ENCODE measurements at regions not wholly inside any gene's neighbourhood (a gene's known extent, or its start where the extent isn't known, plus 50 kb on each side); places are given as distances from the start of the nearest gene placed in this dataset.

DNA sequence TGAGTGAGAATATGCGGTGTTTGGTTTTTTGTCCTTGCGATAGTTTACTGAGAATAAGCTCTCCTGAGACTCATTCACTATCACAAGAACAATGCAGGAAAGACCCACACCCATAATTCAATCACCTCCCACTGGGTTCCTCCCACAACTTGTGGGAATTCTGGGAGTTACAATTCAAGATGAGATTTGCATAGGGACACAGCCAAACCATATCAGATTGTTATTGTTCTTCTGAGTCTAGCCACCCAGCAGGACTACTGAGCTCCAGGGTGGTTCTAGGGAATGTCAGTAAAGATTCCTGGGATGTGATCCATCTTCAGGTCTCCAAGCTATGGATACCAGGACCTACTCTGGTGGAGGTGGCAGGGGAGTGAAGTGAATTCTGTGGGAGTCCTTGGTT is 2075.1 kb upstream of the CDH9 start:
- Histone ChIP-seq H3K9me3 (ENCODE audit: insufficient read depth, low read depth, low read length) (no peaks in the 10 kb centered on the region), H3K14ac (ENCODE audit: low read length) (no peak overlapping the region), H4K91ac (ENCODE audit: low read depth, low read length) (no peak overlapping the region), H3K4me2 (ENCODE audit: low read length) (no peak overlapping the region), H2AFZ (ENCODE audit: insufficient read depth, low read length, poor library complexity) (no peak overlapping the region), H4K12ac (ENCODE audit: low read depth, low read length) (no peak overlapping the region), H3K23ac (ENCODE audit: low read length) (no peak overlapping the region), H3K4me1 (ENCODE audit: control insufficient read depth in 1 of 2, insufficient read depth in 2 of 2, low read length in 2 of 2) (no peaks in the 10 kb centered on the region), H3K79me1 (ENCODE audit: low read length) (no peaks in the 10 kb centered on the region), H3K18ac (ENCODE audit: low read length) (no peak overlapping the region), H3K9ac (ENCODE audit: low read length) (no peak overlapping the region), H3K79me2 (ENCODE audit: control insufficient read depth, insufficient read depth, low read length, poor library complexity) (no peaks in the 10 kb centered on the region), H2BK5ac (ENCODE audit: low read depth, low read length, poor library complexity) (no peak overlapping the region), H3K4ac (ENCODE audit: low read depth, low read length) (no peak overlapping the region), H3K27ac (ENCODE audit: low read depth, low read length) (no peak overlapping the region), H2BK120ac (ENCODE audit: insufficient read depth, low read length, poor library complexity) (no peak overlapping the region), H4K8ac (ENCODE audit: low read depth, low read length) (no peak overlapping the region), H3K4me3 (ENCODE audit: low read depth, low read length) (no peak overlapping the region), H3K27me3 (ENCODE audit: insufficient read depth, low read length) (no peaks in the 10 kb centered on the region), H3K36me3 (ENCODE audit: control insufficient read depth in 1 of 2, insufficient read depth in 2 of 2, low read length in 2 of 2) (no peaks in the 10 kb centered on the region), H2AK5ac (ENCODE audit: low read length) (no peak overlapping the region), H2BK12ac (ENCODE audit: low read length) (no peak overlapping the region)
- DNase-seq = no peak
- WGBS (ENCODE audit: extremely low coverage, insufficient coverage, insufficient read length) = no CpG with 5 or more reads among the region's 2 CpGs

GRCh38 chr5:29099585-29099984 is 2061.2 kb upstream of the CDH9 start:
- no peak overlapping the region for H2BK120ac ChIP-seq (ENCODE audit: insufficient read depth, low read length, poor library complexity)
- no peak overlapping the region for H4K12ac ChIP-seq (ENCODE audit: low read depth, low read length)
- no peaks in the 10 kb centered on the region for H3K4me1 ChIP-seq (ENCODE audit: control insufficient read depth in 1 of 2, insufficient read depth in 2 of 2, low read length in 2 of 2)
- H3K4me3 ChIP-seq (ENCODE audit: low read depth, low read length) = no peak overlapping the region
- no peaks in the 10 kb centered on the region for H3K79me2 ChIP-seq (ENCODE audit: control insufficient read depth, insufficient read depth, low read length, poor library complexity)
- H3K4ac ChIP-seq (ENCODE audit: low read depth, low read length) = no peak overlapping the region
- no peak overlapping the region for H2BK12ac ChIP-seq (ENCODE audit: low read length)
- no peak overlapping the region for H2AFZ ChIP-seq (ENCODE audit: insufficient read depth, low read length, poor library complexity)
- H3K36me3 ChIP-seq (ENCODE audit: control insufficient read depth in 1 of 2, insufficient read depth in 2 of 2, low read length in 2 of 2) = no peaks in the 10 kb centered on the region
- no peaks in the 10 kb centered on the region for H3K9me3 ChIP-seq (ENCODE audit: insufficient read depth, low read depth, low read length)
- H3K27ac ChIP-seq (ENCODE audit: low read depth, low read length) = no peak overlapping the region
- H3K18ac ChIP-seq (ENCODE audit: low read length) = no peak overlapping the region
- H3K23ac ChIP-seq (ENCODE audit: low read length) = no peak overlapping the region
- no peak overlapping the region for H3K9ac ChIP-seq (ENCODE audit: low read length)
- H2BK5ac ChIP-seq (ENCODE audit: low read depth, low read length, poor library complexity) = no peak overlapping the region
- no peak overlapping the region for H3K14ac ChIP-seq (ENCODE audit: low read length)
- H3K4me2 ChIP-seq (ENCODE audit: low read length) = no peak overlapping the region
- H4K8ac ChIP-seq (ENCODE audit: low read depth, low read length) = no peak overlapping the region
- H3K79me1 ChIP-seq (ENCODE audit: low read length) = no peaks in the 10 kb centered on the region
- no peak for DNase-seq
- no CpG with 5 or more reads among the region's 3 CpGs for WGBS (ENCODE audit: extremely low coverage, insufficient coverage, insufficient read length)
- H4K91ac ChIP-seq (ENCODE audit: low read depth, low read length) = no peak overlapping the region
- H2AK5ac ChIP-seq (ENCODE audit: low read length) = no peak overlapping the region
- no peaks in the 10 kb centered on the region for H3K27me3 ChIP-seq (ENCODE audit: insufficient read depth, low read length)

- Histone ChIP-seq H3K27me3 (ENCODE audit: insufficient read depth, low read length) (no peaks in the 10 kb centered on the region), H3K4me3 (ENCODE audit: low read depth, low read length) (no peak overlapping the region), H3K4me2 (ENCODE audit: low read length) (no peak overlapping the region), H3K14ac (ENCODE audit: low read length) (no peak overlapping the region), H3K9me3 (ENCODE audit: insufficient read depth, low read depth, low read length) (no peaks in the 10 kb centered on the region), H3K23ac (ENCODE audit: low read length) (no peak overlapping the region), H3K79me2 (ENCODE audit: control insufficient read depth, insufficient read depth, low read length, poor library complexity) (no peaks in the 10 kb centered on the region), H3K36me3 (ENCODE audit: control insufficient read depth in 1 of 2, insufficient read depth in 2 of 2, low read length in 2 of 2) (no peaks in the 10 kb centered on the region), H3K9ac (ENCODE audit: low read length) (no peak overlapping the region), H3K4ac (ENCODE audit: low read depth, low read length) (no peak overlapping the region), H4K12ac (ENCODE audit: low read depth, low read length) (no peak overlapping the region), H2BK12ac (ENCODE audit: low read length) (no peak overlapping the region), H3K4me1 (ENCODE audit: control insufficient read depth in 1 of 2, insufficient read depth in 2 of 2, low read length in 2 of 2) (peaks cover 0 to 2% of the 10 kb centered on the region in 2 experiments), H3K27ac (ENCODE audit: low read depth, low read length) (no peak overlapping the region), H4K8ac (ENCODE audit: low read depth, low read length) (no peak overlapping the region), H4K91ac (ENCODE audit: low read depth, low read length) (no peak overlapping the region), H3K18ac (ENCODE audit: low read length) (no peak overlapping the region), H2BK120ac (ENCODE audit: insufficient read depth, low read length, poor library complexity) (no peak overlapping the region), H2BK5ac (ENCODE audit: low read depth, low read length, poor library complexity) (no peak overlapping the region), H2AK5ac (ENCODE audit: low read length) (no peak overlapping the region), H3K79me1 (ENCODE audit: low read length) (no peaks in the 10 kb centered on the region), H2AFZ (ENCODE audit: insufficient read depth, low read length, poor library complexity) (no peak overlapping the region)
- no CpG with 5 or more reads among the region's 1 CpG for WGBS (ENCODE audit: extremely low coverage, insufficient coverage, insufficient read length)
- DNase-seq = no peak
These were observed 2051.3 kb upstream of the CDH9 start for GRCh38 chr5:29089591-29090130.

DNA sequence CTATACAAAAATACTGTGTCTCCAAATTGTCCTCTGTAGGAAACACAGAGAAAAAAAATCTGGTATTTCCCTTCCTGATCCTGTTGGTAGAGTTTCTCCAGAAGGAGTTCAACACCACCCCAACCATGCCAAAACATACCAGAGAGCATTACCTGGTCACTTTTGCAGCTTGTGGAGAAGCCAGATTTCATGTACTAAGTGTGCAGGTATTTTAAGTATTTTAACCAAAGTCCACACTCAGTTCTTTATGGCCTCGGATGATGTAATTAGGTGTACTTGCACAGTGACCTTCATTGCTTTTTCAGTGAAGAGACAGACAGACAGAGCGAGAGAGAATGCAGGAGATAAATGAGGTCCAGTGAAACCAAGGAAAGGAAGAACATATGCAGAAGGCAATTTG is 2046.8 kb upstream of the CDH9 start:
- H3K27me3 ChIP-seq (ENCODE audit: insufficient read depth, low read length) = no peaks in the 10 kb centered on the region
- no peak overlapping the region for H4K91ac ChIP-seq (ENCODE audit: low read depth, low read length)
- no CpG with 5 or more reads among the region's 2 CpGs for WGBS (ENCODE audit: extremely low coverage, insufficient coverage, insufficient read length)
- H3K9ac ChIP-seq (ENCODE audit: low read length) = no peak overlapping the region
- no peak overlapping the region for H2AFZ ChIP-seq (ENCODE audit: insufficient read depth, low read length, poor library complexity)
- no peak overlapping the region for H2AK5ac ChIP-seq (ENCODE audit: low read length)
- DNase-seq = no peak
- H3K23ac ChIP-seq (ENCODE audit: low read length) = no peak overlapping the region
- peaks cover 0 to 2% of the 10 kb centered on the region in 2 experiments for H3K4me1 ChIP-seq (ENCODE audit: control insufficient read depth in 1 of 2, insufficient read depth in 2 of 2, low read length in 2 of 2)
- H2BK5ac ChIP-seq (ENCODE audit: low read depth, low read length, poor library complexity) = no peak overlapping the region
- H3K4me3 ChIP-seq (ENCODE audit: low read depth, low read length) = no peak overlapping the region
- no peak overlapping the region for H2BK120ac ChIP-seq (ENCODE audit: insufficient read depth, low read length, poor library complexity)
- H3K79me2 ChIP-seq (ENCODE audit: control insufficient read depth, insufficient read depth, low read length, poor library complexity) = no peaks in the 10 kb centered on the region
- H4K8ac ChIP-seq (ENCODE audit: low read depth, low read length) = no peak overlapping the region
- no peaks in the 10 kb centered on the region for H3K79me1 ChIP-seq (ENCODE audit: low read length)
- H2BK12ac ChIP-seq (ENCODE audit: low read length) = no peak overlapping the region
- H3K4me2 ChIP-seq (ENCODE audit: low read length) = no peak overlapping the region
- no peak overlapping the region for H3K18ac ChIP-seq (ENCODE audit: low read length)
- H3K36me3 ChIP-seq (ENCODE audit: control insufficient read depth in 1 of 2, insufficient read depth in 2 of 2, low read length in 2 of 2) = no peaks in the 10 kb centered on the region
- H3K14ac ChIP-seq (ENCODE audit: low read length) = no peak overlapping the region
- H3K4ac ChIP-seq (ENCODE audit: low read depth, low read length) = no peak overlapping the region
- H3K27ac ChIP-seq (ENCODE audit: low read depth, low read length) = no peak overlapping the region
- no peaks in the 10 kb centered on the region for H3K9me3 ChIP-seq (ENCODE audit: insufficient read depth, low read depth, low read length)
- no peak overlapping the region for H4K12ac ChIP-seq (ENCODE audit: low read depth, low read length)
